IMR-90 (cell line): ENCODE measurements at regions not wholly inside any gene's neighbourhood (a gene's known extent, or its start where the extent isn't known, plus 50 kb on each side); places are given as distances from the start of the nearest gene placed in this dataset.

Source experiments
- ATAC-seq: fragments of 200-7000 bp; cut with Tn5 transposase; 2 replicates; pipeline ENCODE4 v1.9.1; 2020; ENCODE audit warnings: low read depth, mild to moderate bottlenecking, moderate library complexity
- BruUV-seq: library from RNA; stranded (reverse); fragments of 400-500 nt; replicated peaks from 2 replicates; lab custom pipeline; 2021; lab: Mats Ljungman, UMichigan
- CTCF ChIA-PET: fragments of 300-600 bp; formaldehyde crosslinking; extraction: SDS; loops from one replicate; lab custom pipeline; 2021; ENCODE audit warnings: antibody characterized with exemption; lab: Yijun Ruan, JAX
- POLR2A ChIA-PET: fragments of 300-600 bp; sonication (Branson Sonifier 250); formaldehyde crosslinking; loops from one replicate; lab custom pipeline; 2022; ENCODE audit warnings: antibody characterized with exemption; ENCODE audit not compliant: unreplicated experiment; lab: Charles Lee
- DNase-seq: peaks from one replicate; pipeline ENCODE4 v3.0.0; 2013
- H2AFZ ChIP-seq: replicated peaks from 2 replicates; pipeline ENCODE3; 2013; ENCODE audit warnings: low read length, mild to moderate bottlenecking; ENCODE audit not compliant: poor library complexity
- H2AK5ac ChIP-seq: 2 replicates; pipeline ENCODE4 v1.6.1; 2013; ENCODE audit warnings: low read depth, low read length, inconsistent platforms
- H2AK9ac ChIP-seq: replicated peaks from 2 replicates; pipeline ENCODE3; 2013; ENCODE audit warnings: mild to moderate bottlenecking, low read depth, low read length, moderate library complexity; ENCODE audit not compliant: poor library complexity
- H2BK120ac ChIP-seq: 2 replicates; pipeline ENCODE4 v1.6.1; 2013; ENCODE audit warnings: low read depth, low read length, inconsistent platforms
- H2BK15ac ChIP-seq: 3 replicates; pipeline ENCODE4 v1.6.1; 2013; ENCODE audit warnings: low read depth, low read length, inconsistent platforms
- H2BK20ac ChIP-seq: 2 replicates; pipeline ENCODE4 v1.6.1; 2013; ENCODE audit warnings: low read depth, mild to moderate bottlenecking, inconsistent platforms, low read length, moderate library complexity
- H2BK5ac ChIP-seq: 2 replicates; pipeline ENCODE4 v1.6.1; 2013; ENCODE audit warnings: mild to moderate bottlenecking, low read depth, low read length, inconsistent platforms; ENCODE audit not compliant: poor library complexity, severe bottlenecking
- H3K14ac ChIP-seq: replicated peaks from 2 replicates; pipeline ENCODE4 v1.6.1; 2013; ENCODE audit warnings: low read depth, low read length, inconsistent platforms
- H3K18ac ChIP-seq: 2 replicates; pipeline ENCODE4 v1.6.1; 2013; ENCODE audit warnings: low read depth, low read length, control low read depth
- H3K23ac ChIP-seq: 2 replicates; pipeline ENCODE4 v1.6.1; 2013; ENCODE audit warnings: low read depth, low read length, inconsistent platforms
- H3K27ac ChIP-seq: 2 replicates; pipeline ENCODE4 v1.5.1; 2013; ENCODE audit warnings: mild to moderate bottlenecking, control low read depth, low read length; ENCODE audit not compliant: insufficient read depth
- H3K27me3 ChIP-seq: 2 replicates; pipeline ENCODE4 v1.6.1; 2013; ENCODE audit warnings: low read length; ENCODE audit not compliant: control insufficient read depth, insufficient read depth
- H3K36me3 ChIP-seq: 2 replicates; pipeline ENCODE4 v1.6.1; 2013; ENCODE audit warnings: low read length, mixed read lengths; ENCODE audit not compliant: control insufficient read depth, insufficient read depth
- H3K4ac ChIP-seq: 2 replicates; pipeline ENCODE4 v1.6.1; 2013; ENCODE audit warnings: low read depth, low read length, inconsistent platforms
- H3K4me1 ChIP-seq: 2 replicates; pipeline ENCODE4 v1.6.1; 2013; ENCODE audit warnings: low read length, mixed read lengths; ENCODE audit not compliant: control insufficient read depth, insufficient read depth
- H3K4me2 ChIP-seq: 2 replicates; pipeline ENCODE4 v1.6.1; 2013; ENCODE audit warnings: low read depth, mild to moderate bottlenecking, control low read depth, low read length, moderate library complexity
- H3K4me3 ChIP-seq: 2 replicates; pipeline ENCODE4 v1.5.1; 2013; ENCODE audit warnings: low read depth, mild to moderate bottlenecking, control low read depth, low read length, moderate library complexity; ENCODE audit not compliant: insufficient read depth
- H3K56ac ChIP-seq: 2 replicates; pipeline ENCODE4 v1.6.1; 2013; ENCODE audit warnings: low read length, inconsistent platforms; ENCODE audit not compliant: insufficient read depth; ENCODE audit errors: extremely low read depth
- H3K79me1 ChIP-seq, 2 experiments: 2 replicates each; pipeline ENCODE4 v1.6.1; 2013; ENCODE audit warnings: low read length in 2 of 2, inconsistent platforms in 1 of 2, low read depth in 1 of 2
- H3K9ac ChIP-seq: 2 replicates; pipeline ENCODE4 v1.6.1; 2013; ENCODE audit warnings: low read depth, low read length, control low read depth
- H3K9me1 ChIP-seq: 2 replicates; pipeline ENCODE4 v1.6.1; 2013; ENCODE audit warnings: low read length, inconsistent platforms; ENCODE audit not compliant: insufficient read depth
- H3K9me3 ChIP-seq: 2 replicates; pipeline ENCODE4 v1.6.1; 2013; ENCODE audit warnings: low read length; ENCODE audit not compliant: control insufficient read depth, insufficient read depth
- H4K20me1 ChIP-seq: 2 replicates; pipeline ENCODE4 v1.6.1; 2013; ENCODE audit warnings: low read length, inconsistent platforms; ENCODE audit not compliant: insufficient read depth
- H4K5ac ChIP-seq: 2 replicates; pipeline ENCODE4 v1.6.1; 2013; ENCODE audit warnings: mild to moderate bottlenecking, low read depth, low read length, control low read depth
- H4K8ac ChIP-seq, 2 experiments: 2 replicates each; pipeline ENCODE4 v1.6.1; 2013; ENCODE audit warnings: low read depth in 2 of 2, low read length in 2 of 2, control low read depth in 1 of 2, inconsistent platforms in 1 of 2
- H4K91ac ChIP-seq: 2 replicates; pipeline ENCODE4 v1.6.1; 2013; ENCODE audit warnings: low read depth, low read length, inconsistent platforms; ENCODE audit not compliant: insufficient read depth
- BHLHE40 ChIP-seq: fragments of 150-350 bp; IDR thresholded peaks from 2 replicates; pipeline ENCODE4 v1.6.1; 2016; ENCODE audit warnings: mild to moderate bottlenecking, low read depth, low read length
- CHD1 ChIP-seq: IDR thresholded peaks from 2 replicates; pipeline ENCODE4 v1.6.1; 2012; ENCODE audit warnings: low read depth, low read length, improper control_type of control experiment
- CTCF ChIP-seq: conservative IDR thresholded peaks from 2 replicates; pipeline ENCODE4 v1.5.1; 2012; ENCODE audit warnings: mild to moderate bottlenecking, low read depth, low read length, improper control_type of control experiment
- ELK1 ChIP-seq: fragments of 150-350 bp; IDR thresholded peaks from 2 replicates; pipeline ENCODE4 v1.6.1; 2016; ENCODE audit warnings: low read depth, mild to moderate bottlenecking, low read length, moderate library complexity, borderline replicate concordance
- FOS ChIP-seq: fragments of 150-350 bp; IDR thresholded peaks from 2 replicates; pipeline ENCODE4 v1.6.1; 2016; ENCODE audit warnings: low read depth, low read length
- MAFK ChIP-seq: IDR thresholded peaks from 2 replicates; pipeline ENCODE4 v1.6.1; 2012; ENCODE audit warnings: low read depth, low read length, improper control_type of control experiment
- MAZ ChIP-seq: IDR thresholded peaks from 2 replicates; pipeline ENCODE4 v1.6.1; 2012; ENCODE audit warnings: low read depth, mild to moderate bottlenecking, low read length, improper control_type of control experiment, moderate library complexity, borderline replicate concordance
- MXI1 ChIP-seq: IDR thresholded peaks from 2 replicates; pipeline ENCODE4 v1.6.1; 2012; ENCODE audit warnings: low read depth, mild to moderate bottlenecking, low read length, moderate library complexity, borderline replicate concordance
- NFE2L2 ChIP-seq: fragments of 150-350 bp; IDR thresholded peaks from 2 replicates; pipeline ENCODE4 v1.6.1; 2016; ENCODE audit warnings: low read depth, mild to moderate bottlenecking, low read length
- POLR2A ChIP-seq: IDR thresholded peaks from 2 replicates; pipeline ENCODE4 v1.6.1; 2012; ENCODE audit warnings: mild to moderate bottlenecking, low read depth, low read length
- RAD21 ChIP-seq: IDR thresholded peaks from 2 replicates; pipeline ENCODE4 v1.6.1; 2012; ENCODE audit warnings: low read length, improper control_type of control experiment
- RCOR1 ChIP-seq: IDR thresholded peaks from 2 replicates; pipeline ENCODE4 v1.6.1; 2012; ENCODE audit warnings: mild to moderate bottlenecking, low read length, improper control_type of control experiment; ENCODE audit not compliant: insufficient replicate concordance
- RFX5 ChIP-seq: IDR thresholded peaks from 2 replicates; pipeline ENCODE4 v1.8.0; 2012; ENCODE audit warnings: low read depth, mild to moderate bottlenecking, low read length, moderate library complexity
- SMC3 ChIP-seq: fragments of 150-350 bp; IDR thresholded peaks from 2 replicates; pipeline ENCODE4 v1.6.1; 2016; ENCODE audit warnings: low read depth, mild to moderate bottlenecking, antibody characterized with exemption, low read length, moderate library complexity
- USF2 ChIP-seq: fragments of 150-350 bp; IDR thresholded peaks from 2 replicates; pipeline ENCODE4 v1.6.1; 2017; ENCODE audit warnings: mild to moderate bottlenecking, antibody characterized with exemption, low read length, low read depth
- WGBS, 2 experiments: methylation state at CpG; one replicate each; pipeline versions ENCODE4 v1.1.5 to v1.1.7; 2013; ENCODE audit warnings: missing lambda C conversion rate in 2 of 2; ENCODE audit not compliant: insufficient read length in 1 of 2; ENCODE audit errors: extremely low coverage in 2 of 2; 5-methylcytosine and 5-hydroxymethylcytosine counted together
- dilution Hi-C: fragments of 300-500 bp; cut with HindIII; formaldehyde crosslinking; loops from one replicate; pipeline ENCODE4 v1.14.3; 2018; ENCODE audit warnings: low sequenced_read_pairs; ENCODE audit not compliant: unreplicated experiment
- in situ Hi-C: fragments of 300-500 bp; cut with MboI; formaldehyde crosslinking; loops from 3 replicates; pipeline ENCODE4 v1.14.3; 2019; ENCODE audit warnings: low sequenced_read_pairs, inconsistent platforms, mixed read lengths
- intact Hi-C: fragments of 100-400 bp; cut with micrococcal nuclease; formaldehyde crosslinking; loops from 2 replicates; pipeline ENCODE4 v1.10.0; 2022

- Histone ChIP-seq H3K9ac (peak overlapping the region; percentile 13; the same call in 1 of the 2 replicates), H3K9me1 (peaks cover 6% of the 10 kb centered on the region), H3K56ac (peak overlapping the region; percentile 9; the same call in 1 of the 2 replicates), H4K5ac (peak overlapping the region; percentile 81), H3K14ac (peak overlapping the region; percentile 74), H3K36me3 (no peaks in the 10 kb centered on the region), H2AFZ (peak overlapping the region; percentile 80), H3K4me2 (no peak overlapping the region), H3K27me3 (no peaks in the 10 kb centered on the region), H4K20me1 (no peaks in the 10 kb centered on the region), H2BK5ac (peak overlapping the region; percentile 63), H4K91ac (peak overlapping the region; percentile 67; the same call in 1 of the 2 replicates), H3K23ac (0 out of 2 replicates have a peak overlapping the region, but pooled peaks have one; percentile 51), H3K18ac (peak overlapping the region; percentile 75), H2BK20ac (peak overlapping the region; percentile 78), H3K79me1 (no peaks in the 10 kb centered on the region), H2AK5ac (peak overlapping the region; percentile 78; the same call in 1 of the 2 replicates), H3K27ac (peak overlapping the region; percentile 42; the same call in 1 of the 2 replicates), H3K4me3 (no peak overlapping the region), H3K9me3 (no peaks in the 10 kb centered on the region), H4K8ac (peak overlapping the region; percentile 46 to 79), H3K4me1 (peaks cover 10% of the 10 kb centered on the region), H3K4ac (peak overlapping the region; percentile 85), H2AK9ac (peak overlapping the region; percentile 74), H2BK120ac (peak overlapping the region; percentile 85), H2BK15ac (peak overlapping the region; percentile 87; the same call in 2 of the 3 replicates)
- intact Hi-C loops: no loop called here
- WGBS, 2 experiments: 75% methylated on average over 1 of the region's 6 CpGs; no CpG with 5 or more reads in 1 of the 2 experiments
- peak; percentile 22 for ATAC-seq
- no TSS peak for BruUV-seq
- ChIA-PET POLR2A (no interaction called here), CTCF (no interaction called here)
- TF ChIP-seq MAZ (no peak), CHD1 (no peak), POLR2A (no peak), RCOR1 (no peak), RFX5 (no peak), ELK1 (no peak), BHLHE40 (no peak), CTCF (no peak), RAD21 (no peak), MAFK (no peak), NFE2L2 (no peak), SMC3 (no peak), MXI1 (no peak), USF2 (no peak), FOS (no peak)
- DNase-seq: peak; percentile 60
- in situ Hi-C loops: no loop called here
- dilution Hi-C loops: no loop called here
Measured at GRCh38 chr2:217074576-217075255, 214.9 kb upstream of the TNP1 start.
